Common myeloid progenitor, CD34-positive (primary cell): ENCODE measurements at regions not wholly inside any gene's neighbourhood (a gene's known extent, or its start where the extent isn't known, plus 50 kb on each side); places are given as distances from the start of the nearest gene placed in this dataset.

Experiments used
- CTCF ChIA-PET: fragments of 350-600 bp; sonication (Branson Sonifier 250); formaldehyde crosslinking; loops from one replicate; lab custom pipeline; 2021; ENCODE audit warnings: antibody characterized with exemption; lab: Charles Lee
- POLR2A ChIA-PET: fragments of 350-600 bp; sonication (Branson Sonifier 250); formaldehyde crosslinking; loops from one replicate; lab custom pipeline; 2021; ENCODE audit warnings: antibody characterized with exemption; lab: Charles Lee
- DNase-seq, 3 donors: peaks; one replicate each; pipeline versions ENCODE4 v3.0.0 to v3.0.0-alpha.2; 2013
- H3K27ac ChIP-seq, 2 experiments: 1 replicate in 1 of 2; 2 replicates in 1 of 2; pipeline ENCODE4 v1.7.0; 2013; ENCODE audit warnings: inconsistent platforms in 2 of 2, low read length in 2 of 2, mild to moderate bottlenecking in 2 of 2, low read depth in 1 of 2, moderate library complexity in 1 of 2; ENCODE audit not compliant: severe bottlenecking in 2 of 2, insufficient read depth in 1 of 2, poor library complexity in 1 of 2
- H3K27me3 ChIP-seq, 5 experiments: replicated peaks in 2 of 5; 1 replicate in 3 of 5; 2 replicates in 2 of 5; pipeline versions ENCODE4 v1.6.1 to v1.7.0; 2013; ENCODE audit warnings: low read length in 4 of 5, mild to moderate bottlenecking in 2 of 5, moderate library complexity in 2 of 5, inconsistent platforms in 1 of 5; ENCODE audit not compliant: insufficient read depth in 5 of 5, control insufficient read depth in 4 of 5
- H3K36me3 ChIP-seq, 4 experiments: 1 replicate in 2 of 4; 2 replicates in 2 of 4; pipeline versions ENCODE4 v1.6.1 to v1.7.0; 2013; ENCODE audit warnings: low read length in 3 of 4, control low read depth in 1 of 4, mild to moderate bottlenecking in 1 of 4; ENCODE audit not compliant: control insufficient read depth in 4 of 4, insufficient read depth in 4 of 4
- H3K4me1 ChIP-seq, 4 experiments: 1 replicate in 3 of 4; 2 replicates in 1 of 4; pipeline versions ENCODE4 v1.6.1 to v1.7.1; 2013; ENCODE audit warnings: low read length in 3 of 4, mild to moderate bottlenecking in 3 of 4, control low read depth in 1 of 4, inconsistent platforms in 1 of 4, moderate library complexity in 1 of 4; ENCODE audit not compliant: control insufficient read depth in 4 of 4, insufficient read depth in 4 of 4; ENCODE audit errors: control extremely low read depth in 1 of 4
- H3K4me3 ChIP-seq, 7 experiments: 1 replicate in 4 of 7; 2 replicates in 3 of 7; pipeline versions ENCODE4 v1.5.1 to v1.7.0; 2013; ENCODE audit warnings: mild to moderate bottlenecking in 7 of 7, low read length in 6 of 7, moderate library complexity in 6 of 7, inconsistent platforms in 2 of 7, low read depth in 2 of 7, control low read depth in 1 of 7; ENCODE audit not compliant: insufficient read depth in 4 of 7, control insufficient read depth in 1 of 7; ENCODE audit errors: extremely low read depth in 1 of 7
- H3K9me3 ChIP-seq, 5 experiments: 1 replicate in 4 of 5; 2 replicates in 1 of 5; pipeline versions ENCODE4 v1.6.1 to v1.7.1; 2013; ENCODE audit warnings: low read length in 4 of 5, mild to moderate bottlenecking in 2 of 5, inconsistent platforms in 1 of 5, low read depth in 1 of 5, moderate library complexity in 1 of 5; ENCODE audit not compliant: control insufficient read depth in 4 of 5, insufficient read depth in 2 of 5; ENCODE audit errors: control extremely low read depth in 1 of 5
- WGBS: methylation state at CpG from one replicate; pipeline ENCODE4 v1.1.5; 2013; ENCODE audit not compliant: insufficient coverage; 5-methylcytosine and 5-hydroxymethylcytosine counted together

DNA sequence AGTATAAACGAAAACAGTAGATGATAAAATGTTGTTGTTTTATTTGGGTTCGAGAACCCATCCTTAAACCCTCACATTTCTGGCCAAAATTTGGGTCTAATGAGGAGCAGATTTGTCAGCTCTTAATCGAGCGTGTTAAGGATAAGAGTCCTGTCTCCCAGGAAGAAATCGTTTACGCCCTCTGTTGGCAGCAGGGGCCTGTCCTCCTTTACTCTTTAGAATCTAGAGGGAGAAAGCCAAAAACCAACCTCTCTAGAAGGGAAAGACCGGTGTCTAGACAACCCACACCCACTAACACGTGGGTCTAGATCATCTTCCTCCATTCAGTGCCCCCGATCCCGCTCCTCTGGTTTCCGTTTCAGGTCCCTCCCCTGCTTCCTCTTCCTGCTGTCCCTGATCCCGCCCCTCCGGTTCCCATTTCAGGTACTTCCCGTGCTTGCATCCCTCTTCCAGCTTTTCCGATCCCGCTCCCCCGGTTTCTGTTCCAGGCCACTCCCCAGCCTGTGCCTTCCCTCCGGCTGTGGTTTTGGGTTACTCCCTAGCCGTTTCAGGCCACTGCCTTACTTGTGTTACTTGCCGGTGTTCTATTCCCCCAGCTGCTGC lies 339.1 kb downstream of the PAPSS1 start:
- WGBS = 90% methylated on average over 18 of the region's 20 CpGs
- H3K27me3 ChIP-seq = no peaks in the 10 kb centered on the region

DNA sequence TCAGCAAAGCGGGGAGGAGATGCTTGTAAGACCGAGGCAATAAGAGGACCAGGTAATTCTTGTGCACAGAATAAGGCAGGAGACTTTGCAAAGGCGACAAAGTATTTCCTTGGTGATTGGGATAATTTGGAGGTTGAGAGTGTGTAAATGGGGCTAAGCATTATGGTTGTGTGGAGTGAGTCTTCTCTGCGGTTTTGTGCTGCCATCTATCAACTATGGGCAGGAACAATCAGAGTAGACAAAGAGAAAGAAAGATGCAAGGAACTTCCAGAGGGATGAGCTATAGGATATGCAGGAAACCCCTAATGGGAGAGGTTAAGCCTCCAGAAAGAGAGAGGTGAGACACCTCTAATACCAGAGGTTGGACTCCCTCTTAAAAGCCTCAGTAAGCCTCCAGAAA lies 339.8 kb downstream of the PAPSS1 start:
- DNase-seq = no peak
- H3K9me3 ChIP-seq = no peaks in the 10 kb centered on the region
- H3K4me1 ChIP-seq = no peaks in the 10 kb centered on the region
- H3K27me3 ChIP-seq = no peaks in the 10 kb centered on the region
- no peak overlapping the region for H3K27ac ChIP-seq
- H3K36me3 ChIP-seq = no peaks in the 10 kb centered on the region
- H3K4me3 ChIP-seq = no peak overlapping the region
- ChIA-PET POLR2A (no interaction called here), CTCF (no interaction called here)
- WGBS = 95% methylated on average over 3 of the region's 4 CpGs

More for the DNA sequence above, 339.1 kb downstream of the PAPSS1 start:
- no peak overlapping the region for H3K4me3 ChIP-seq
- H3K9me3 ChIP-seq = no peaks in the 10 kb centered on the region
- no peak overlapping the region for H3K27ac ChIP-seq
- no peak for DNase-seq
- no peaks in the 10 kb centered on the region for H3K4me1 ChIP-seq
- POLR2A ChIA-PET = no interaction called here
- CTCF ChIA-PET = no interaction called here
- H3K36me3 ChIP-seq = no peaks in the 10 kb centered on the region

DNA sequence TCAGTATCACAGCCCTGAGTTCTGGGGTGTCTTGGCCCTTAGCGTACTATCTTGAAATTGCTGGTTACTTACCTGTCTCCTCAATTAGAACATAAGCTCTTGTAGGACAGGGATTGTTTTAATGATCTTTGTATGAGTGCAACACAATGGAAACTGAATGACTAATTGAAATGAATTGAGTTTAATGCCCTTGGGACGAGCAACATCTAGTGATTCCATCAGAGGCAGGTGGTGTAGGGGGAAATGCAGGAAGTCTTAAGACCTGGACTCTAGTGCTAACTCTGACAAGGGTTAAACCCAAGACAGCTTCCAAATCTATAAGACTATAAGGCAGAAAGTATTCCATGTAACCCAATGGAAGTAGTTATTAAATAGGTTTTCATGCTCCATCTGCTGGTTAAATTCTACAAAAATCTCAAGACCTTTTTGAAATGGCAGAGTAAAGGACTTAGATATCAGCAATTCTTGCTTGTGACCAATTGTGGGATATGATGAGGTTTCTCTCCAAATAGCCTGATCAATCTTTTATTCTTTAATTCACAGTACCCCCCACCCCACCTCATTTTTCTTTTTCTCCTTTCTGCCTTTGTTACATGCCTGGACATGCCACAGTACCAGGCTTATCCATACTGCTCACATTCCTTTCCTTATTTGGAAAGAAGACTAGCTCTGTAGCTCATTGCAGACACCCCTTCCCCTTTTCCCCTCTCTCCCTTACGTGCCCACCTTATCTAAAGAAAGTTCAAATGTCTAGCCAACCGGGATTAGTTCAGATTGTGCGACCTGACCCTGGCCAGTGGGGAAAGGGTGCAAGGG lies 340.8 kb downstream of the PAPSS1 start:
- H3K4me3 ChIP-seq = no peak overlapping the region
- CTCF ChIA-PET = no interaction called here
- POLR2A ChIA-PET = no interaction called here
- no peaks in the 10 kb centered on the region for H3K4me1 ChIP-seq
- H3K9me3 ChIP-seq = no peaks in the 10 kb centered on the region
- H3K36me3 ChIP-seq = no peaks in the 10 kb centered on the region
- no peak overlapping the region for H3K27ac ChIP-seq
- no peak for DNase-seq
- WGBS = 94% methylated on average over 2 of the region's 5 CpGs
- no peaks in the 10 kb centered on the region for H3K27me3 ChIP-seq

DNA sequence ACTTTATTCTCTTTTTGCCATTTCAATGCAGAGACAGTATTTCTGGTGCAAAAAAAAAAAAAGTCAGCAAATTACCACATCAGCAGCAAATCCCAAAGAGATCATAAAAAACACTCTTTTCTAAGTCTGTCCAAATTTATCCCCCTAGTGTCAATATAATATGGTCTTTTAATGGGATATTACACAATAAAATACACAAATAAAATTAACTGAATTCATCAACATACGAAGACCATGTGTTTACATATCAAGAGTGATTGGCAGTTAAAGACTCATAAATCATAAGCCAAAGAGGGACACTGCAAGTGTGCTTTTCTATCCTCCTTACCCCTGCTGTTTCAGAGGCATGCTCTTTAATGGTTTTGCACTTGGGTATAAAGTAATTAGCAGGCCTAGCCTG lies 340.2 kb upstream of the DKK2 start:
- Histone ChIP-seq H3K4me3 (no peak overlapping the region), H3K36me3 (no peaks in the 10 kb centered on the region), H3K4me1 (no peaks in the 10 kb centered on the region), H3K9me3 (no peaks in the 10 kb centered on the region), H3K27ac (no peak overlapping the region), H3K27me3 (no peaks in the 10 kb centered on the region)
- WGBS = 90% methylated on average over 1 of the region's 1 CpG
- ChIA-PET POLR2A (no interaction called here), CTCF (no interaction called here)
- no peak for DNase-seq

DNA sequence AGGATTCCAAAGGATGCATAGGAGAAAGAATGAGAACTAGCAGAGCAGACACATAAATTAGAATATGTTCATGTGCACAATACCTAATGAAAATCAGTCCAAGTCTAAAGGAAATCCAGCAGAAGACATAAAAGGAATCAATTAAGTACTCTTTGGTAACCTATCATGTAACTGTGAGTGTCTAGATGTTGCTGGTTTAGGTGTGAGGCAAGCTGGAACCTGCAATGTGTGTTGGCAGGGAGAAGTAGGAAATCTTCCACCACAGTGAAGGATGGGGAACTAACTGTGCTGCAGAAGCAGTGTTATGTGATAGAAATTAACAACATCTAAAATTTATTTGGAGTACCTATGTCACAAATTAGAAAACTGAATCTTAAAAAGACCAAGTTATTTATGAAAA lies 330.8 kb upstream of the DKK2 start:
- DNase-seq = no peak
- H3K4me1 ChIP-seq = no peaks in the 10 kb centered on the region
- H3K27ac ChIP-seq = no peak overlapping the region
- ChIA-PET POLR2A (no interaction called here), CTCF (no interaction called here)
- no peaks in the 10 kb centered on the region for H3K27me3 ChIP-seq
- H3K9me3 ChIP-seq = no peaks in the 10 kb centered on the region
- H3K36me3 ChIP-seq = no peaks in the 10 kb centered on the region
- H3K4me3 ChIP-seq = no peak overlapping the region

DNA sequence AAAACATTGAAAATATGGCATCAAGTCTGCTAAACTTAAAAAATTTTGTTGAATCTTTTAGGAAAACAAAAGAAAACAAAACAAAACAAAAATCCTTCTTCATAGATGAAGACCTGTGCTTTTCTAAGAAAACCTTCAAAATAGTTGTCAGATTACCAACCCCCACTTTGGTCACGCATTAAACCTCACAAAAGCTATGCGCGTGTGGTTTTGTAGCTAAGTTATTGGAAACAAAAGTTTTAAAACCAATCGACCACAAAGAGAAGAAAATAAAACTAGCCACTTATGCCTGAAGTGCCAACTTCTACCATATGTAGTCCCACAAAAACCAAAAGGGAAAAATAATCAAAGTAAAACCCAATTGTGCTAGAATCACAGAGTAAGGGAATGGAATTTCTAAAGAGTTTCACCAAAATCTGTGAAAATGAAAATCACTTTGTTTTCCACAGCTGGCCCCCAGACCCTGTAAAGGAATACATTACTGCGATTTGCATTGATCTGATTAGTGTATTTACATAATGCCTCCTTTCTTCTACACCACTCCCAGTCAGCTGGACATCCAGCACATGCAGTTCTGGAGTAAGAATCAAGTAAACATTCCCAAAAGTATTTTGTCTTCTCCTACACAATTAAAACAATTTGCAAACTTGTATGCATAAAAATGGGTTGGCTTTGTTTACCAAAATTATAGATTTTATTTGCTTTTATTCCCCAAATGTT lies 330.1 kb upstream of the DKK2 start:
- H3K27me3 ChIP-seq = no peaks in the 10 kb centered on the region
- no peak for DNase-seq
- CTCF ChIA-PET = no interaction called here
- no peak overlapping the region for H3K4me3 ChIP-seq
- no peaks in the 10 kb centered on the region for H3K9me3 ChIP-seq
- no peaks in the 10 kb centered on the region for H3K36me3 ChIP-seq
- H3K27ac ChIP-seq = no peak overlapping the region
- WGBS = 88% methylated on average over 4 of the region's 5 CpGs
- H3K4me1 ChIP-seq = no peaks in the 10 kb centered on the region
- POLR2A ChIA-PET = no interaction called here

DNA sequence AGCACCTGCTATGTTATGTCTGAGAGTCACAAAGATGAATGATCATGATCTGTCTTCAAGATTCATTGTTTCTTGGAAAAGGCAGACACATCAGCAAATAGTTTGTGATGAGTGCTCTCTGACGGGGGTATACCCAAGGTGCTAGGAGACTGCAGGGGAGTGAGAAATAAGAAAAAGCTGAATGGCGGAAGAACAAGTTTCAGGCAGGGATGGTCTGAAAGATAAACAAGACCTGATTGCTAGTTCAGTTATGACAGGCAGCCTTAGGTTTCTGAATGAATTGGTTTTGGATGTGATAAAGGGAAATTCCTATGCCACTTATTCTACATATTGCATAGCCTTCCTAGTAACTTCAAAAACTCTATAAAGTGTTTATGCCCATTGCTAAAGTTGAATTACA lies 327.0 kb upstream of the DKK2 start:
- no peaks in the 10 kb centered on the region for H3K27me3 ChIP-seq
- POLR2A ChIA-PET = no interaction called here
- no peaks in the 10 kb centered on the region for H3K9me3 ChIP-seq
- no peak overlapping the region for H3K4me3 ChIP-seq
- DNase-seq = no peak
- CTCF ChIA-PET = no interaction called here
- H3K36me3 ChIP-seq = no peaks in the 10 kb centered on the region
- no peaks in the 10 kb centered on the region for H3K4me1 ChIP-seq
- H3K27ac ChIP-seq = no peak overlapping the region
- 83% methylated on average over 2 of the region's 2 CpGs for WGBS
